HepG2 (cell line): ENCODE measurements at regions not wholly inside any gene's neighbourhood (a gene's known extent, or its start where the extent isn't known, plus 50 kb on each side); places are given as distances from the start of the nearest gene placed in this dataset.

Experiments
- ATAC-seq: fragments of 200-7000 bp; cut with Tn5 transposase; 3 replicates; pipeline ENCODE4 v1.9.1; 2020; ENCODE audit warnings: mild to moderate bottlenecking, moderate library complexity
- BruUV-seq: library from RNA; stranded (reverse); fragments of 400-500 nt; replicated peaks from 2 replicates; lab custom pipeline; 2021; lab: Mats Ljungman, UMichigan
- CTCF ChIA-PET: fragments of 300-600 bp; formaldehyde crosslinking; extraction: SDS; loops from one replicate; lab custom pipeline; 2021; ENCODE audit warnings: low total read pairs, inconsistent platforms, low intra/inter-chr PET ratio; lab: Yijun Ruan, JAX
- POLR2A ChIA-PET: fragments of 350-600 bp; sonication (Branson Sonifier 250); formaldehyde crosslinking; loops from one replicate; lab custom pipeline; 2020; ENCODE audit warnings: antibody characterized with exemption, inconsistent platforms; lab: Yijun Ruan, JAX
- DNase-seq: peaks from one replicate; pipeline ENCODE4 v3.0.0-alpha.2; 2015; ENCODE audit warnings: low spot score
- FAIRE-seq: peaks from 3 replicates; lab custom pipeline; 2011; peaks lifted over from hg19 to GRCh38; lab: Jason Lieb, UNC
- H2AFZ ChIP-seq: one replicate; pipeline ENCODE4 v1.6.1; 2011; ENCODE audit warnings: low read length, inconsistent platforms
- H3K27ac ChIP-seq: fragments of 300-600 bp; 3 replicates; pipeline ENCODE4 v1.8.0; 2011; ENCODE audit warnings: mixed run types, mild to moderate bottlenecking, mixed read lengths, low read length, inconsistent platforms; ENCODE audit not compliant: insufficient read depth; ENCODE audit errors: extremely low read length
- H3K27me3 ChIP-seq, 2 experiments: fragments of 200-600 bp in 1 of 2; 2 replicates in 1 of 2; 3 replicates in 1 of 2; pipeline versions ENCODE4 v1.6.0 to v1.8.0; 2011; ENCODE audit warnings: low read length in 2 of 2, mild to moderate bottlenecking in 2 of 2, moderate library complexity in 2 of 2, inconsistent platforms in 1 of 2; ENCODE audit not compliant: insufficient read depth in 2 of 2, control insufficient read depth in 1 of 2
- H3K36me3 ChIP-seq, 2 experiments: fragments of 200-600 bp in 1 of 2; replicated peaks in 1 of 2; 2 replicates in 1 of 2; 3 replicates in 1 of 2; pipeline versions ENCODE4 v1.5.1 to v1.8.0; 2011; ENCODE audit warnings: low read length in 2 of 2, inconsistent platforms in 1 of 2; ENCODE audit not compliant: insufficient read depth in 2 of 2, control insufficient read depth in 1 of 2
- H3K4me1 ChIP-seq: 2 replicates; pipeline ENCODE4 v1.5.1; 2012; ENCODE audit warnings: low read length, inconsistent platforms; ENCODE audit not compliant: insufficient read depth
- H3K4me2 ChIP-seq: 2 replicates; pipeline ENCODE4 v1.6.0; 2011; ENCODE audit warnings: low read depth, low read length, inconsistent platforms
- H3K4me3 ChIP-seq, 3 experiments: fragments of 200-600 bp in 1 of 3; sonication (generic), shearing (Covaris generic) in 1 of 3; replicated peaks in 1 of 3; 2 replicates each; pipeline ENCODE4 v1.5.1; 2011 to 2016; ENCODE audit warnings: low read length in 3 of 3, inconsistent platforms in 2 of 3, low read depth in 2 of 3, mild to moderate bottlenecking in 2 of 3, control low read depth in 1 of 3, mixed read lengths in 1 of 3; ENCODE audit not compliant: insufficient read depth in 1 of 3
- H3K79me2 ChIP-seq: one replicate; pipeline ENCODE4 v1.6.1; 2011; ENCODE audit warnings: low read length, inconsistent platforms; ENCODE audit not compliant: insufficient read depth
- H3K9ac ChIP-seq: 2 replicates; pipeline ENCODE4 v1.6.0; 2011; ENCODE audit warnings: mild to moderate bottlenecking, low read depth, low read length, inconsistent platforms; ENCODE audit not compliant: insufficient read depth
- H3K9me3 ChIP-seq: 2 replicates; pipeline ENCODE4 v1.5.1; 2012; ENCODE audit warnings: mild to moderate bottlenecking, low read length
- H4K20me1 ChIP-seq: 2 replicates; pipeline ENCODE4 v1.6.0; 2011; ENCODE audit warnings: inconsistent platforms, mild to moderate bottlenecking, low read length, moderate library complexity; ENCODE audit not compliant: insufficient read depth
- ATF6 ChIP-seq: sonication (generic); formaldehyde crosslinking; conservative IDR thresholded peaks from 2 replicates; pipeline ENCODE4 v1.4.0; 2020; ENCODE audit warnings: missing genetic modification reagents
- ATRX ChIP-seq: sonication (generic); formaldehyde crosslinking; IDR thresholded peaks from 2 replicates; pipeline ENCODE4 v1.4.0; 2020; ENCODE audit warnings: missing genetic modification reagents, borderline replicate concordance
- ELF1 ChIP-seq: sonication (generic); formaldehyde crosslinking; IDR thresholded peaks from 2 replicates; pipeline ENCODE4 v1.4.0; 2020; ENCODE audit warnings: missing genetic modification reagents
- FOXO1 ChIP-seq: sonication (generic); formaldehyde crosslinking; IDR thresholded peaks from 2 replicates; pipeline ENCODE4 v1.4.0; 2020; ENCODE audit warnings: missing genetic modification reagents
- GTF2F1 ChIP-seq: fragments of 150-350 bp; IDR thresholded peaks from 2 replicates; pipeline ENCODE4 v1.6.1; 2014; ENCODE audit warnings: low read length
- KDM2A ChIP-seq: sonication (generic); formaldehyde crosslinking; IDR thresholded peaks from 2 replicates; pipeline ENCODE4 v1.4.0; 2020; ENCODE audit warnings: low read depth, missing genetic modification reagents, borderline replicate concordance
- MAF1 ChIP-seq: sonication (generic); formaldehyde crosslinking; IDR thresholded peaks from 2 replicates; pipeline ENCODE4 v1.5.0; 2020; ENCODE audit warnings: missing genetic modification reagents, borderline replicate concordance
- PHB2 ChIP-seq: fragments of 450-650 bp; IDR thresholded peaks from 2 replicates; pipeline ENCODE4 v1.6.1; 2018; ENCODE audit not compliant: partially characterized antibody
- POLR2AphosphoS2 ChIP-seq: IDR thresholded peaks from 2 replicates; pipeline ENCODE4 v1.6.1; 2011; ENCODE audit warnings: low read depth, low read length, improper control_type of control experiment
- TBX3 ChIP-seq: fragments of 450-650 bp; IDR thresholded peaks from 2 replicates; pipeline ENCODE4 v1.6.1; 2017; ENCODE audit warnings: antibody characterized with exemption, mild to moderate bottlenecking, inconsistent platforms, borderline replicate concordance
- THAP11 ChIP-seq: IDR thresholded peaks from 2 replicates; pipeline ENCODE4 v1.6.1; 2016; ENCODE audit warnings: missing biosample characterization, missing genetic modification reagents
- ZBTB20 ChIP-seq: sonication (generic); formaldehyde crosslinking; IDR thresholded peaks from 2 replicates; pipeline ENCODE4 v1.8.1; 2023; ENCODE audit warnings: missing genetic modification reagents, low read depth, mild to moderate bottlenecking, borderline replicate concordance
- ZC3H13 ChIP-seq: sonication (generic); formaldehyde crosslinking; IDR thresholded peaks from 2 replicates; pipeline ENCODE4 v1.8.1; 2023; ENCODE audit warnings: mild to moderate bottlenecking, missing genetic modification reagents, moderate library complexity
- ZFP82 ChIP-seq: sonication (generic); formaldehyde crosslinking; IDR thresholded peaks from 2 replicates; pipeline ENCODE4 v1.5.1; 2020; ENCODE audit warnings: mild to moderate bottlenecking, missing genetic modification reagents, borderline replicate concordance
- ZFY ChIP-seq: sonication (generic); formaldehyde crosslinking; IDR thresholded peaks from 2 replicates; pipeline ENCODE4 v1.4.0; 2020; ENCODE audit warnings: missing genetic modification reagents
- ZNF205 ChIP-seq: IDR thresholded peaks from 2 replicates; pipeline ENCODE4 v1.6.1; 2018; ENCODE audit warnings: missing biosample characterization, missing genetic modification reagents
- ZNF263 ChIP-seq: sonication (generic); formaldehyde crosslinking; IDR thresholded peaks from 2 replicates; pipeline ENCODE4 v1.4.0; 2020; ENCODE audit warnings: missing genetic modification reagents
- ZNF335 ChIP-seq: sonication (generic); formaldehyde crosslinking; IDR thresholded peaks from 2 replicates; pipeline ENCODE4 v1.4.0; 2020; ENCODE audit warnings: missing genetic modification reagents
- ZNF746 ChIP-seq: sonication (generic); formaldehyde crosslinking; IDR thresholded peaks from 2 replicates; pipeline ENCODE4 v1.8.0; 2022; ENCODE audit warnings: mild to moderate bottlenecking, missing genetic modification reagents
- ZNF790 ChIP-seq: sonication (generic); formaldehyde crosslinking; IDR thresholded peaks from 2 replicates; pipeline ENCODE4 v1.8.0; 2022; ENCODE audit warnings: missing genetic modification reagents, mild to moderate bottlenecking, borderline replicate concordance
- ZSCAN21 ChIP-seq: sonication (generic); formaldehyde crosslinking; IDR thresholded peaks from 2 replicates; pipeline ENCODE4 v1.8.0; 2022; ENCODE audit warnings: mild to moderate bottlenecking, missing genetic modification reagents, moderate library complexity, borderline replicate concordance
- WGBS: methylation state at CpG from one replicate; pipeline ENCODE4 v1.1.6; 2017; ENCODE audit warnings: low lambda C conversion rate; 5-methylcytosine and 5-hydroxymethylcytosine counted together
- in situ Hi-C: cut with HindIII; loops from 2 replicates; pipeline ENCODE4 v1.10.0; 2017; ENCODE audit warnings: low pct_unique_long_range_greater_than_20kb; ENCODE audit not compliant: extremely low pct_ligation_motif_present
- intact Hi-C: fragments of 100-400 bp; cut with micrococcal nuclease; formaldehyde crosslinking; loops from one replicate; pipeline ENCODE4 v1.10.0; 2022; ENCODE audit not compliant: unreplicated experiment
- TF ChIP-seq, protein P1 (sequence below): IDR thresholded peaks from 2 replicates; pipeline ENCODE4 v1.6.1; 2016

DNA sequence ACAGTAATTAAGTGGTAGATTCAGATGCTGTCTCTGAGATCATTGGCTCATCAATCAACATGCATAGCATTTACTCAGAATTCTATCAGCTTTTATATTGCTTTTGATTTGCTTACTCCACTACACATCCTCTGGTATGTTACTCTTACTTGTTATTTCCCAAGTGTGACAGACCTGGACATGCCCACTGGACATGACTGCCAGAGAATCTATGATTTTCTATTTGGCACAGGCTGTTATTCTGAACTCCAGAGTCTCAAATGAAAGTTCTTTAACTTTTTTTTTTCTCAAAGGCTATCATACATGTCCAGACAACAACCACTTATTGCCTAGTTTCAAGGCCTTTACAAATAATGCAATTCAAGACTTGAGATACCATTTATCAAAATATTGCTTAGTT is 116.1 kb upstream of the ARHGAP24 start:
- ATAC-seq (no peak), FAIRE-seq (no peak)
- CTCF ChIA-PET, result no interaction called here

GRCh38 chr4:85362550-85362949 is 112.4 kb upstream of the ARHGAP24 start:
- Histone ChIP-seq H3K36me3 (no peaks in the 10 kb centered on the region), H4K20me1 (no peaks in the 10 kb centered on the region), H3K4me1 (no peaks in the 10 kb centered on the region), H3K4me3 (no peak overlapping the region), H2AFZ (no peak overlapping the region), H3K79me2 (no peaks in the 10 kb centered on the region), H3K27ac (no peak overlapping the region), H3K4me2 (no peak overlapping the region)
- no peak for ATAC-seq
- TF ChIP-seq FOXO1 (no peak), ELF1 (CRISPR knock-in tag) (no peak), TBX3 (no peak), POLR2AphosphoS2 (no peak), ATF6 (CRISPR knock-in tag) (no peak), ZNF790 (CRISPR knock-in tag) (no peak), ZC3H13 (no peak), ZSCAN21 (no peak), MAF1 (CRISPR knock-in tag) (no peak), ZNF263 (CRISPR knock-in tag) (no peak), ZFY (CRISPR knock-in tag) (no peak), ZBTB20 (CRISPR knock-in tag) (no peak), ZNF205 (CRISPR knock-in tag) (no peak)
- TF ChIP-seq, all 625 proteins: peak for 0
- no TSS peak for BruUV-seq
- in situ Hi-C loops (no loop called here), intact Hi-C loops (no loop called here)
- no peak for DNase-seq
- Histone ChIP-seq H3K9me3 (no peaks in the 10 kb centered on the region), H3K27me3 (no peaks in the 10 kb centered on the region), H3K9ac (no peak overlapping the region)
- ChIA-PET POLR2A (no interaction called here), CTCF (no interaction called here)
- WGBS, result 3% methylated on average over 2 of the region's 2 CpGs
- FAIRE-seq, result no peak

More for the DNA sequence above, 116.1 kb upstream of the ARHGAP24 start:
- H3K4me1 ChIP-seq, result no peaks in the 10 kb centered on the region
- no TSS peak for BruUV-seq
- POLR2A ChIA-PET, result no interaction called here
- H4K20me1 ChIP-seq, result no peaks in the 10 kb centered on the region
- H3K4me3 ChIP-seq, result no peak overlapping the region
- H3K79me2 ChIP-seq, result no peaks in the 10 kb centered on the region
- H3K9me3 ChIP-seq, result no peaks in the 10 kb centered on the region
- H3K9ac ChIP-seq, result no peak overlapping the region
- no peak for DNase-seq
- no peaks in the 10 kb centered on the region for H3K36me3 ChIP-seq
- no peak overlapping the region for H2AFZ ChIP-seq
- intact Hi-C loops, result no loop called here
- TF ChIP-seq PHB2, result no peak
- no peak for TF ChIP-seq ZNF746
- TF ChIP-seq ZNF335 (CRISPR knock-in tag), result no peak
- no peak for TF ChIP-seq KDM2A (CRISPR knock-in tag)
- TF ChIP-seq THAP11 (CRISPR knock-in tag), result no peak
- TF ChIP-seq, protein P1, sequence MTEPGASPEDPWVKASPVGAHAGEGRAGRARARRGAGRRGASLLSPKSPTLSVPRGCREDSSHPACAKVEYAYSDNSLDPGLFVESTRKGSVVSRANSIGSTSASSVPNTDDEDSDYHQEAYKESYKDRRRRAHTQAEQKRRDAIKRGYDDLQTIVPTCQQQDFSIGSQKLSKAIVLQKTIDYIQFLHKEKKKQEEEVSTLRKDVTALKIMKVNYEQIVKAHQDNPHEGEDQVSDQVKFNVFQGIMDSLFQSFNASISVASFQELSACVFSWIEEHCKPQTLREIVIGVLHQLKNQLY (CRISPR knock-in tag), result no peak
- TF ChIP-seq ZFP82, result no peak
- TF ChIP-seq GTF2F1, result no peak
- TF ChIP-seq ATRX (CRISPR knock-in tag), result no peak
- TF ChIP-seq, all 625 proteins: peak for 0
- in situ Hi-C loops, result no loop called here
- Histone ChIP-seq H3K4me2 (no peak overlapping the region), H3K27ac (no peak overlapping the region), H3K27me3 (no peaks in the 10 kb centered on the region)
